ENCODE measurements at regions not wholly inside any gene's neighbourhood (a gene's known extent, or its start where the extent isn't known, plus 50 kb on each side); places are given as distances from the start of the nearest gene placed in this dataset.

- TF ChIP-seq CTCF (IDR thresholded peaks at IDR 0.05): no peak
- no peak for TF ChIP-seq POLR2AphosphoS5 (IDR thresholded peaks at IDR 0.05)
- no peak for TF ChIP-seq EP300 (IDR thresholded peaks at IDR 0.05)
- TF ChIP-seq POLR2A (IDR thresholded peaks at IDR 0.05): no peak
These were observed 142.8 kb upstream of the PDE4D start for GRCh38 chr5:60036192-60036938.
